NCI-H2029 treated with DMSO at 0.1 percent for 48 hours (cell line): ENCODE measurements at regions not wholly inside any gene's neighbourhood (a gene's known extent, or its start where the extent isn't known, plus 50 kb on each side); places are given as distances from the start of the nearest gene placed in this dataset.

Experiments used
- DNase-seq: peaks from one replicate; lab custom pipeline; 2025; lab: John Stamatoyannopoulos, UW

GRCh38 chr10:36173364-36173763 is 531.3 kb upstream of the FZD8 start:
- no peak for DNase-seq

- no peak for DNase-seq
Measured at GRCh38 chr10:36171953-36172940, 530.2 kb upstream of the FZD8 start.

- no peak for DNase-seq
Measured at GRCh38 chr10:36171556-36171952, 529.5 kb upstream of the FZD8 start.

DNA sequence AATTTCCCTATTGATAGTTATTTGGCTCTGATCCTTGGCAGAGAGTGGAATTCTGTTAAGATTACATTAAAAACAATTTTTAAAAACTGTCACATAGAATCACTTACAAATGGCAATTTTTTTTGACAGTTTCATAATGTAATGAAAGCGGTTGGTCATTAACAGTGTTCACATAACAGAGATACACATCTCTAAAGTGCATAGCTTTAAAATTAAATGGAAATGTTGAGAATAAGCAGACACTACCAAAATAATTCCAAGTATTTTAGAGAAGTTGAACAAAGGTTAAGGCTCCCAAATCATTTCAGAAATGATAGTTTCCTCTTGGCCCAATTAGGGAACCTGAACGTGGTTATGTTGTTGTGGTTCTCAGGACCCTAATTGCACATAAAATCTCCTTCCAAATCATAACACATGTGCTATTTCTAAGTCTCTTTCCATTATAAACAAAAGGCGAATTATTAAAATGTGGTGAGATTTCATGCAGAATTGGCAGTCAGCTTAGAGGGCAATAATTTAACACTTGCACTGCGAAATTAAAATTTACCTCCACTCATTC is 528.9 kb upstream of the FZD8 start:
- no peak for DNase-seq

- no peak for DNase-seq
Measured at GRCh38 chr10:36170142-36170719, 528.1 kb upstream of the FZD8 start.

DNA sequence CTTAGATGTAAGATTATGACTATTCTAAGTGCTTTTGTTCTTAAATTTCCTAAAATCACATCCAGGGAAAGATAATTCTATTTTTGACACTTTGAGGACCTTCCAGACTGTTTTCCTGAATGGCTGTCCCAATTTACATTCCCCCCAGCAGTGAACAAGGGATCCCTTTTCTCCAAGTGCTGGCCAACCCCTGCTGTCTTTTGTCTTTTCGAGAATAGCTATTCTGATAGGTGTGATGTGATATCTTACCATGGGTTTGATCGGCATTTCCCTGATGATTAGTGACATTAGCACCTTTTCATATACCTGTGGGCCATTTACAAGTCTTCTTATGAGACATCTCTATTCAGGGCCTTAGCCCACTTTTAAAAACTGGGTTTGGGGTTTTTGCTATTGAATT is 526.7 kb upstream of the FZD8 start:
- DNase-seq, result no peak

- no peak for DNase-seq
Measured at GRCh38 chr10:36164556-36165504, 522.7 kb upstream of the FZD8 start.

DNA sequence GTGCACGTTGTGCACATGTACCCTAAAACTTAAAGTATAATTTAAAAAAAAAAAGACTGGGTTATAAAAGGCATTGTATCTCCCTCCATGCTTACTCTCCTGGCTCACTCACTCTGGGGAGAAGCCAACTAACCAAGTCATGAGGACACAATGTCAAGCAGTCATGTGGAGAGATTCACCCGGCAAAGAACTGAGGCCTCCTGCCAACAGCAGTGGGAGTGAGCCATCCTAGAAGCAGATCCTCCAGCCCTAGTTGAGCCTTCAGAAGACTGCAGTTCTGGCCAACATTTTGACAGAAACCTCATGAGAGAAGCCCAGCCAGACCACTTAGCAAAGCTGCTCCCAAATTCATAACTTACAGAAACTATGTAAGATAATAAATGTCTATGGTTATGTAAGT is 521.7 kb upstream of the FZD8 start:
- DNase-seq, result no peak

GRCh38 chr10:36157486-36157885 is 515.4 kb upstream of the FZD8 start:
- DNase-seq, result no peak

GRCh38 chr10:36148207-36148606 is 506.1 kb upstream of the FZD8 start:
- no peak for DNase-seq

DNA sequence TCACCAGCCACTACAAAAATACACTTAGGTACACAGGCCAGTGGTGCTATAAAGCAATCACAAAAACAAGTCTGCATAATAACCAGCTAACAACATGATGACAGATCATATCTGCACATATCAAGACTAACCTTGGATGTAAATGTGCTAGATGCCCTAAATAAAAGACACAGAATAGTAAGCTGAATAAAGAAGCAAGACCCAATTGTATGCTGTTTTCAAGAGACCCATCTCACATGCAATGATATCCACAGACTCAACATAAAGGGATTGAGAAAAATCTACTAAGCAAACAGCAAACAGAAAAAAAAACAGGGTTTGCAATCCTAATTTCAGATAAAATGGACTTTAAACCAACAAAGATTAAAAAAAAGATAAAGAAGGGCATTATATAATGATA is 505.4 kb upstream of the FZD8 start:
- DNase-seq, result no peak

DNA sequence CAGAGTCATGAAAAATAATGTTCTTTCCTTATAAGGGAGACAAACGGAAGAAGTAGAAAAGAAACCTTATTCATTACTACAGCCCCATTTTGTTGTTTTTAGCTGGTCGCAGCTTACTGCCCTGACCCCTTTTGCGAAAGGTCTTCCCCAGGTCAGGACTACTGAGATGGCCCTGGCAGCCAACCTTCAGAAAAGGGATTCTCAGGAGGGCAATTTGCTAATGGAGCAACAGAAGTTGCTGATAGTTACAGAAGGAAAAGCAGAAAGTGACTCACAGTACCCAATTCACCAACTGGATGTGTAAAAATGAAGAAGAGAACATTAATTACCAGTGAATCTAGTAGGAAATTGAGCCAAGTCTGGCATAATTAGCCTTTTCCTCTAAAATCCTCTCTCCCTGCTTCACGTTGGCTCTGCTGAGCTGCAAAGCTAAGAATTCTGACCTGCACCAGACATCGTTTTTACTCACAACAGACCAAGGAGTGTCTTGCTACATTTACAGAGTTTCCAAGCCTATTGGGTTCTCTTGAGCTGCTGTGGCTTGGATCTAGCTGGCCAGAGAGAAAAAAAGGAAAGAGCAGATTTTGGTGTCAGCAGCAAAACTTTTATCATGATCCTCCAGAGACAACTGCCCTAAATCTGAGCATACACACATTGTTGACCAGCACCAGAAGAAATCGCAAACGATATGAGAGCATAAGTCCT is 499.9 kb upstream of the FZD8 start:
- DNase-seq, result no peak

DNA sequence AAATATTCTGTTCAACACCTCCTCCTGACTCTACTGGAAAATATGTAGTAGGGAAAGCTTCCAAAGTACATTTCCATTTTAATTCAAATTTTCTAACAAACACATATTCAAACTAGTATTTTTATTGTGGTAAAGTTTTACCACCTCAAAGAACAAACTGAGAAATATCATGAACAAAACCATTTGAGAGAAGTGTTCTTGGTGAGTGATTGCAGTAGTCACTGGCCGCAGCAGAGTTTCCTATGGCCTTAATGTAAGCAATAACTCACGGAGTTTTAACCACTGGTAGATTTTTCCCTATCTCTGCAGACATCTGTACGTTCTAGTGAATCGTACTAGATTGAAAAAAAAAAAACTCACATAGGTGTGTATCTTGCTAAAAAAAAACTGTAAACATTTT is 487.0 kb upstream of the FZD8 start:
- no peak for DNase-seq

DNA sequence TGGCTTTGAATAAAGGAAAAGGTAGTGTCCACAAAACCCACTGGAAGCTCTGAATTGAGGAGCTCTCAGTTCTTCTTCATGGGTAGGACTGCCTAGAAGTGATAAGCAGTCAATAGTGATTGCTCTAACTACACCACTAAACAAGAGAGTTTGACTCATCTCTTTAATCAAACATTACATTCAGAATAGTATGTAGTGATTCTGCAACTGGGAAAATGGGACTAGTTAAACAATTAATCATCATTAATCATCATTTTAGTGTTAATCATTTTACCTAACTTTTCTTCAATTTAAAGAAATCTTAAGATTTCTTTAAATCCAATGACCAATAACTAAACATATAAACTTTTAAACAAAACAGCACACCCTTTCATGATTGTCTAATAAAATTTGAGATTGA is 484.0 kb upstream of the FZD8 start:
- DNase-seq, result no peak

DNA sequence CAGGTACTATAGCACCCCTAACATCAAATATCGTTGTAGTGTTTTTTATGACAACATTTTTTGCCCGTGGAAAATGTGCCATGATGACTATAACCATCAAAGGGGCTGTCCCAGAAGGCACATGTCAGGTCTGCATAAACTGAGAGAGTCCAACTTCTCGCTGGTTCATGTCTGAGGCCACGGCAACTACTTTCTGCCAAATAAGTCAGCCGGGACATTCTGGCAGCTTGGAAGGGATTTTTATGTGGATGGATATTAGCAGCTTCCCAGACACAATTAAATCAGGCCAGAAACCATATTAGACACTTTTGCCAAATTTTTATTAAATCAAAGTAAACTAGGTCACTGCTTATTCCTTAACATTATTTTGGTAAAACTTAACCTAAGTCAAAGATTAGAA is 477.4 kb upstream of the FZD8 start:
- no peak for DNase-seq

- DNase-seq, result no peak
Measured at GRCh38 chr10:36118314-36118713, 476.2 kb upstream of the FZD8 start.

DNA sequence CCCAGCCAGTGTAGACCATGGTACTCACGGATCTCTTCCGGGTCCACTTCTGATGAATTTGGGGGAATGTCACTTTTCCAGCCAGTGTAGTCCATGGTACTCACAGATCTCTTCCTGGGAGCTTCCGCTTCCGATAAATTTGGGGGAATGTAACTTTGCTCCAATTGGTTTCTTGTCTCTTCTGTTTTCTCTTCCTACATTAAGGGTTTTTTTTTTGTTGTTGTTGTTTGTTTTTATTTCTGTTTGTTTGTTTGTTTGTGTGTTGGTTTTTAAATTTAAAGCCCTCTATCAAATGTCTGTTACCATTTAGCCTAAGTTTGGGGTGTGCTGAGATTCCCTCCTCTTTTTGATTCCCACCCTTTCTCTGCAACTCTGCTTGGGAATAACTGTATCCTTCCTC is 475.8 kb upstream of the FZD8 start:
- DNase-seq, result no peak

DNA sequence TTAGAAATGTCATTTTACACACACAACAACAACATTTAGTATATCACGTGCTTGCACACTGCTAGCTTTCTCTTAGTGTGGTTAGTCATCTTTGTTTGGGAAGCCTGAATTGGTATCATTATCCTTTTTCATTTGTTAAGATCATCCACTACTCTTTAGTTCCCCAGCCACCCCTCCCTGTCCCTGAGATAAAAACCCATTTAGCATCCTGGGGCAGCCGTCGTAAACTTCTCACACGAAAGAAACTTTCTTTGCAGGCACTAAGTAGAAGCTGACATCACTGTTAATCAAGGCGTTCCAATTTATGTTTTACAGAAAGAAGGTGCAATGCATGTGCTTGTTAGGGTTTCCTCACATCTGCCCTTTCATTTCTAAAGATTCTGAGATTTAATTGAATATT is 475.1 kb upstream of the FZD8 start:
- no peak for DNase-seq

- DNase-seq, result no peak
Measured at GRCh38 chr10:36116731-36117130, 474.6 kb upstream of the FZD8 start.

- no peak for DNase-seq
Measured at GRCh38 chr10:36116040-36116439, 473.9 kb upstream of the FZD8 start.

GRCh38 chr10:36115364-36115763 is 473.3 kb upstream of the FZD8 start:
- DNase-seq, result no peak

DNA sequence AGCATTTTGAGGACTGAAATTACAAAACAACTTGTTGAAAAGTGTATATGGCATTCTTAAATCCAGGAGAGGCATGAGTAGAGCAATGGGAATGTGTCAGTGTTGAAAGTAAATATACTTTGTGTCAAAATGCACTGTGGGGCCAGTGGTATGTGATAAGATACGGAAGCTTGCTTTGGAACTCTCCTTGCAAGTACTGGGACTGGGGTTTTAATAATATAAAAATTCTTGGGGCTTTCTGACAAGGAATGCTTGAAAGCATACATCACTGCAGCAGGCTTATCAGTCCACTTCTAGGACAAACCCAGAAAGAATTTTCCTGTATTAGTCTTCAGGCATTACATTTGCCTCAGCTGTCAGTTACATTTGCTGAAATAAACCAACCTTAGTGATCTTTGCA is 472.8 kb upstream of the FZD8 start:
- no peak for DNase-seq
